Mesothelial cell of epicardium (in vitro differentiated cells): ENCODE measurements at regions not wholly inside any gene's neighbourhood (a gene's known extent, or its start where the extent isn't known, plus 50 kb on each side); places are given as distances from the start of the nearest gene placed in this dataset.

ENCODE experiments used
- DNase-seq, 2 experiments: peaks; one replicate each; pipeline ENCODE4 v3.0.0; 2021; ENCODE audit warnings: low spot score in 2 of 2; ENCODE audit not compliant: unreplicated experiment in 2 of 2
- H3K27ac Mint-ChIP-seq: 2 replicates; pipeline ENCODE4 v1.8.0; 2021; ENCODE audit warnings: mixed read lengths
- H3K27me3 Mint-ChIP-seq: 2 replicates; pipeline ENCODE4 v1.8.0; 2021; ENCODE audit warnings: low read depth, mixed read lengths
- H3K36me3 Mint-ChIP-seq: 2 replicates; pipeline ENCODE4 v1.8.0; 2021; ENCODE audit warnings: mixed read lengths
- H3K4me1 Mint-ChIP-seq: 2 replicates; pipeline ENCODE4 v1.8.0; 2021; ENCODE audit warnings: mixed read lengths
- H3K4me3 Mint-ChIP-seq: 2 replicates; pipeline ENCODE4 v1.8.0; 2021; ENCODE audit warnings: mild to moderate bottlenecking, moderate library complexity, mixed read lengths
- H3K9me3 Mint-ChIP-seq: 2 replicates; pipeline ENCODE4 v1.8.0; 2021; ENCODE audit warnings: mixed read lengths
- TF ChIP-seq, protein P1 (sequence below): fragments of 200-600 bp; sonication (generic); IDR thresholded peaks from one replicate; pipeline ENCODE4 v1.5.0; 2021; ENCODE audit warnings: antibody characterized with exemption; ENCODE audit not compliant: unreplicated experiment

DNA sequence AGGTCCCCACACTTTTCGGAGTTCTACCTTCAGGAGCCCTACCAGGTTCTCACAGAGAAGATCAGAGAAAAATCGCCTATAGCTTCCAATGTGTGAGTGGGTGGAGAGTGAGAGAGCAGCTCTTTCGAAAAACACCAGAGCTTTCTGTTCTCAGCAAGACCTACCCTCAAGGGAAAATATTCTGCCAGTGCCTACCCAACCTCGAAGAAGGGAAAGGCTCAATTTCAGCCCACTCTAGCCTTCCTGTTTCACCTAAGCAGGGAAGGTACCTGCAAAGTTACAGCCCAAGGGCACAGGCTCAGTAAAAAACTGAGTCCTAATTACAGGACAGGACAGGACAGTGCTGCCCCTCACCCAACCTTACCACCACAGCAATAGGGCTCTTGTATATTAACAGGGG lies 104.0 kb upstream of the WDR17 start:
- Mint-ChIP-seq H3K36me3 (no peaks in the 10 kb centered on the region), H3K27ac (no peak overlapping the region), H3K4me3 (no peak overlapping the region), H3K9me3 (no peaks in the 10 kb centered on the region), H3K27me3 (peaks cover 10% of the 10 kb centered on the region), H3K4me1 (no peaks in the 10 kb centered on the region)
- TF ChIP-seq, protein P1, sequence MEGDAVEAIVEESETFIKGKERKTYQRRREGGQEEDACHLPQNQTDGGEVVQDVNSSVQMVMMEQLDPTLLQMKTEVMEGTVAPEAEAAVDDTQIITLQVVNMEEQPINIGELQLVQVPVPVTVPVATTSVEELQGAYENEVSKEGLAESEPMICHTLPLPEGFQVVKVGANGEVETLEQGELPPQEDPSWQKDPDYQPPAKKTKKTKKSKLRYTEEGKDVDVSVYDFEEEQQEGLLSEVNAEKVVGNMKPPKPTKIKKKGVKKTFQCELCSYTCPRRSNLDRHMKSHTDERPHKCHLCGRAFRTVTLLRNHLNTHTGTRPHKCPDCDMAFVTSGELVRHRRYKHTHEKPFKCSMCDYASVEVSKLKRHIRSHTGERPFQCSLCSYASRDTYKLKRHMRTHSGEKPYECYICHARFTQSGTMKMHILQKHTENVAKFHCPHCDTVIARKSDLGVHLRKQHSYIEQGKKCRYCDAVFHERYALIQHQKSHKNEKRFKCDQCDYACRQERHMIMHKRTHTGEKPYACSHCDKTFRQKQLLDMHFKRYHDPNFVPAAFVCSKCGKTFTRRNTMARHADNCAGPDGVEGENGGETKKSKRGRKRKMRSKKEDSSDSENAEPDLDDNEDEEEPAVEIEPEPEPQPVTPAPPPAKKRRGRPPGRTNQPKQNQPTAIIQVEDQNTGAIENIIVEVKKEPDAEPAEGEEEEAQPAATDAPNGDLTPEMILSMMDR = no peak
- no peak for DNase-seq

DNA sequence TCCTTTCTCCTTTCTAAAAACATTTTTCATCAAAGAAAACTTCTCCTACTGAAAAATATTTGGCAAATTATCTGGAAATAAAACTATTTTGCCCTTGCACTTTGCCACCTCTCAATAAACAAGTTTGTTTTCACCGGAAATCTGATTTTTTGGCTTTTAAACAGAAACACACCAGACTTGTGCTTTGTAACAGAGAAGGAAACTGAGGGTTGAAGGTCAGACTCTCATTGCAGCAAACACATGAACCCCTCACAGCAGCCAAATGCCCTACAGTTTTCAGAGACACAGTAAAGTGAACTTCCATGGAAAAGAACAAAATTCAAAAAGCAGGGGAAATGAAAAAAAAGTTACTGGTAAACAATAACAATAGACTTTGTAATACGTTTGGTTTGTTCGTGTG lies 95.6 kb upstream of the WDR17 start:
- no peaks in the 10 kb centered on the region for H3K36me3 Mint-ChIP-seq
- H3K4me1 Mint-ChIP-seq = no peaks in the 10 kb centered on the region
- peaks cover 10% of the 10 kb centered on the region for H3K27me3 Mint-ChIP-seq
- peaks cover 18% of the 10 kb centered on the region for H3K9me3 Mint-ChIP-seq
- DNase-seq = no peak
- H3K27ac Mint-ChIP-seq = no peak overlapping the region
- H3K4me3 Mint-ChIP-seq = no peak overlapping the region
- TF ChIP-seq, protein P1 = no peak

DNA sequence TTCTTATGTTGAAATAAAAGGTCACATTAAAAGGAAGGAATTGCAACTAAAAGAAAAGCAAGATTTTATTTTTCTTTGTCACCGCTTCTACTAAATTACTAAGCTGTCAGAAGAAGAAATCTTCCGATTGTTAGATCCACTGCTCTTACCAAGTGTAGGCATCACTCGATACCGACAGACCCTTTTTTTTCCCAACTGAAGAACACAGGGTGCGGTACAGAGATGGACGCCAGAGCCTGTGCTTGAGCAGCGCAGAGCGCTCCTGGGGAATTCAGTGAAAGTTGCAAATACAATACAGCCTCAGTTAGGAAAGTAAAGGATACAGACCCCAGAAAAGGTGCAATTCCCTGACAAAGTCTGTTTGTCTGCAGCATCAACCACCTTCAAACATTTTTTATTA lies 94.9 kb upstream of the WDR17 start:
- Mint-ChIP-seq H3K27ac (no peak overlapping the region), H3K36me3 (no peaks in the 10 kb centered on the region), H3K27me3 (peaks cover 10% of the 10 kb centered on the region), H3K4me3 (no peak overlapping the region), H3K4me1 (no peaks in the 10 kb centered on the region), H3K9me3 (peaks cover 18% of the 10 kb centered on the region)
- no peak for DNase-seq
- TF ChIP-seq, protein P1 = no peak

DNA sequence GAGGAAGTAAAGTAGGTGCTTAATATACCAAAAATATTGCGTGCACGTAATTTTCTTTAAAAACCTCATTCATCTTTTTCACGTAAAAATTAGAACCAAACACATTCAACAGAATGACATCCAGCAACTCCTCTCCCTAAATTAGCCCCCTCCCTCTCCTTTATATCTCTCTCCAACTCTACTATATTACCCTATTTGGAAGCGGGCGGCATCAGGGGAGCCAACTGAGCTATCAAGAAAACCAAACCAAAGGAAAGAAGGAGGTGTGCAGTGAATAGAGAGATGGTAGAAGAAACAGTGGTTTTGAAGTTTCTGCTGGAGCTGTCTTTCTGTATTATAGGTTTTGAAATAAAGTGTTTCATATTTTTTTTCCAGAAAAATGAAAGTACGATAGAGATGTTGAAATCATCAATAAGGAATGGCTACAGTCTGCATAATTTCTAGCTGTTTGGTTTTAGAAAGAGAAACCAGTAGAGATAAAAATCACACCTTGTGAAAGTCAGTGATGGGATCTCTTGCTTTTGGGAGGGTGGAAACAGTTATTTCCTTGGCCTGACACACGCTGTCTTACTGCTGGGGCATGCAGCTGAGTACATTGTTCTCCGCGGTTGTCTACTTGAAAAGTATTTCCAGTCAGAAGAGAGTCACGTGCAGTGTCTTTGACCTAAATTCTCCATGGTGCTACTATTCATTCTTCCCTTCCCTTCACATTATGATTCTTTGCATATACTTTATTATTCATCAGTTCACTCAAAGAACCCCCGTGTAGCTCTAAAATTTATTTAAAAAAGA lies 94.1 kb upstream of the WDR17 start:
- TF ChIP-seq, protein P1 = no peak
- Mint-ChIP-seq H3K4me1 (no peaks in the 10 kb centered on the region), H3K27ac (no peak overlapping the region), H3K27me3 (peaks cover 10% of the 10 kb centered on the region), H3K4me3 (no peak overlapping the region), H3K36me3 (no peaks in the 10 kb centered on the region), H3K9me3 (peaks cover 18% of the 10 kb centered on the region)
- no peak for DNase-seq

DNA sequence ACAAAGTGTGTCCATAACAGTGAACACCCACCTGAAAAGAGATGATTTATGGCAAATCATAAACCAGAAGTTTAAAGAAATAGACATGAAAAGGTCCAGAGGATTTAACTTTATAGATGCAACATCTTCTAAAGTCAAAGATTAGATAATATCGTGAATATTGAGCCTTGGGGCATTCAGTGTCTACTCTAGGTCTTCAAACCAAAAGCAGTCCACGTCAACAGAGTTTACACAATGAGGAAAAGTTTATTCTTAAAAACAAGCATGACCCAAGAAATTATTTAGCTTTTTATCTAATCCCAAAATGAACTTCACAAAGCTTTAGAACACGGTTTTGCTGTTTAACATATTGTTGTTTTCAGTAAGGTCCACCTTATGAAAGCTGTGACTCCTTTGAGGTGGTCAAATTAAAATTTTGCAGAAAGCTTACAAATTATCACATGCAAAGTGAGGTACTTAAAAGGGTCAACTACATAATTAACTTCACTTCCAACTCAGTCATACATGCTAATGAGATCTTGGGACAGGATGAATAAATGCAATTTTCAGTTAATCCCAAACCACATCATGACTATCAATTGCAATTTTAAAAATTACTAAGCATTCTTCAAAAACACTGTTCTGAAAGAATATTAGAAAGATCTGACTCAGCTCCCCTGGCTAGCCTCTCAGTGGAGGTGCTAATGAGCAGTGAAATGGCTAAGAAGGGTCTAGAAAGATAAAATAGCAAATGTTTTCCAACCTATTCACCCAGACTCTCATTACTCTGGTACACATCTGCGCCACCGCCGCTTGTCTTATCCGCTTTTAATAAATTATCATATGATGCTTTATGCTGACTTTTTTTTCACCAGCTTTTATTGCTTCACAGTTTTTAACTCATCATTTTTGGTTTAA lies 92.4 kb upstream of the WDR17 start:
- no peaks in the 10 kb centered on the region for H3K4me1 Mint-ChIP-seq
- H3K27ac Mint-ChIP-seq = no peak overlapping the region
- peaks cover 10% of the 10 kb centered on the region for H3K27me3 Mint-ChIP-seq
- TF ChIP-seq, protein P1 = no peak
- H3K9me3 Mint-ChIP-seq = peaks cover 3% of the 10 kb centered on the region
- no peaks in the 10 kb centered on the region for H3K36me3 Mint-ChIP-seq
- DNase-seq = no peak
- H3K4me3 Mint-ChIP-seq = no peak overlapping the region
